GM23248 (cell line): ENCODE measurements at regions not wholly inside any gene's neighbourhood (a gene's known extent, or its start where the extent isn't known, plus 50 kb on each side); places are given as distances from the start of the nearest gene placed in this dataset.

Experiments
- EZH2 ChIP-seq: fragments of 200-600 bp; sonication (generic); IDR thresholded peaks from 2 replicates; pipeline ENCODE4 v1.6.1; 2018; ENCODE audit warnings: antibody characterized with exemption, mild to moderate bottlenecking; ENCODE audit not compliant: insufficient read depth, poor library complexity, severe bottlenecking
- EZH2phosphoT487 ChIP-seq: fragments of 200-600 bp; sonication (generic); IDR thresholded peaks from 2 replicates; pipeline ENCODE4 v1.6.1; 2018; ENCODE audit warnings: antibody characterized with exemption, moderate library complexity, mild to moderate bottlenecking, low read depth; ENCODE audit not compliant: insufficient read depth

DNA sequence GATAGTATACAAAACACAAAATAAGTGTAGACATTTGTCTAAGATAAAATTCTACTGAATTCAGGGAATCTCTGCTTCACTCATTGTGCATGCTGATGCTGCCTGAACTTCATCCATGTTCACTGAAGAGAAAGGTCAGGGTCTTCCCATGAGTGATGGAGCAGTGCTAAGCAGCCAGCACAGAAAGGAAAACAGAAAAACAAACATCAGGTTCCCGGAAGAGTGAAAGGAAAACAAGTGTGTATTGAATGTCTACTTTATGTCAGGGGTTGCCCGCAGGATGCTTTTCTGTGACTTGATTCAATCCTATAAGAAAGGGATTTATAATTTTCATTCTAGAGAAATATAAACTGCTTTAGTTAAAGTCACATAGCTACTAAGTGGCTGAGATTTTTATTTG lies 522.4 kb downstream of the RAB28 start:
- no peak for TF ChIP-seq EZH2phosphoT487
- TF ChIP-seq EZH2: no peak
